HG02642 (cell line): ENCODE measurements at regions not wholly inside any gene's neighbourhood (a gene's known extent, or its start where the extent isn't known, plus 50 kb on each side); places are given as distances from the start of the nearest gene placed in this dataset.

Experiments used
- ATAC-seq: cut with Tn5 transposase; IDR thresholded peaks from one replicate; pipeline ENCODE4 v1.9.1; 2021; ENCODE audit warnings: mild to moderate bottlenecking; ENCODE audit not compliant: unreplicated experiment, poor library complexity

- ATAC-seq = no peak
Observed at GRCh38 chr5:174355208-174355612, 309.7 kb downstream of the NSG2 start.

DNA sequence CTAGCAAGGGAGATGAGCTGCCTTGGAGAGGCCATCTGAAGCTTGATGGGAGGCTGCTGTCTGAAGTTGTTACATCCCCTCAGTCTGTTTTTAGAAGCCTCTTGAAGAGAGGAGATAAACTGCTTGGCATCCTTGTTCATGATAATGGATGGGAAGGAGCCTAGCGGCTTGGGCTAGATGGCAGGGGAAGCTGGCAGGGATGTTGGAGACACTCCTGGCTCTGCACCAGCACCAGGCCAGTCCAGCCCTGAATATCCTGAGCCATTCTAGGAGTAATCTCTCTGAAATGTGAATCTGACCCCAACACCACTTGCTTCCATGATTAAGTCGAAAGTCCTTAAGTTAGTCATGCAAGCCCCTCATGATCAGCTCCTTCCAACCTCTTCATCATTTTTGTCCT, 310.5 kb downstream of the NSG2 start:
- no peak for ATAC-seq

GRCh38 chr5:174356536-174356935, 311.0 kb downstream of the NSG2 start:
- ATAC-seq = no peak

GRCh38 chr5:174358276-174358675, 312.8 kb downstream of the NSG2 start:
- no peak for ATAC-seq

GRCh38 chr5:174359071-174359470, 313.6 kb downstream of the NSG2 start:
- ATAC-seq = no peak

DNA sequence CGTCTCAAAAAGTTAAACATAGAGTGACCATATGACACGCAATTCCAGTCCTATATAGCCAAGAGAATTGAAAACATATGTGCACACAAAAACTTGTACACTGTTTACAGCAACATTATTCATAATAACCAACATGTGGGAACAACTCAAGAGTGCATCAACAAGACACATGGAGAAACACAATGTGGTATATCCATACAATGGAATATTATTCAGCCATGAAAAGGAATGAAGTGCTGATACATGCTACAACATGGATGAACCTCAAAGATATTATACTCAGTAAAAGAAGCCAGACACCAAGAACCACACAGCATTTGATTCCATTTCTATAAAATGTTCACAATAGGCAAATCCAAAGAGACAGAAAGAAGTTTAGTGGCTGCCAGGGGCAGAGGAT, 317.0 kb downstream of the NSG2 start:
- no peak for ATAC-seq

DNA sequence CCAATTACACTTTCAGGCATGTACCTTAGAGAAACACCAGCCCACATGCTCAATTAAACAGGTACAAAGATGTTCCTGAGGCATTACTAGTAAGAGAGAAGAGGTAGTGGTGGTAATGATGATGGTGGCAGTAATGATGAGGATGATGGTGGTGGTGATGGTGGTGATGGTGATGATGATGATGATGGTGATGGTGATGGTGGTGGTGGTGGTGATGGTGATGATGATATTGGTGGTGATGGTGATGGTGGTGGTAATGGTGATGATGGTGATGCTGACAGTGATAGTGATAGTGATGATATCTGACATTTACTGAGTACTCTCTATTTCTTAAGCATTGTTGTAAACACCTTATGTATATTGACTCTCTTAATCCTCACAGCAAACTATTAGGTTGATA, 318.4 kb downstream of the NSG2 start:
- no peak for ATAC-seq

DNA sequence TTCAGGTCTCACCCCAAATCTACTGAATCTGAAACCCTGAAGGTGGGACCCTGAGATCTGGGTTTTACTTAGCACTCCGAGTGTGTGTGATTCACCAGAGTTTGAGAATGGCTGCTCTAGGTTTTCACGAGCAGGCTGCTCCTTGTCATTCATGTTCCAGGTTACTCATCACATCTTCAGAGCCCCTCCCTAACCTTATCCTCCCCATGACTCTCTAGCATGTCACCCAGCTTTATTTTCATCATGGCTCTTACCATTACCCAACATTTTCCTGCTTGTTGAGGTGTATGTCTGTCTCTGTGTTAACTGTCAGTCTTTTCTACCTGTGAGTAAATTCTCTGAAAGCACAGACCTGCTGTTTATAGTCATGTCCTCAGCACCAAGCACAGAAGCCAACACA, 319.2 kb downstream of the NSG2 start:
- no peak for ATAC-seq

GRCh38 chr5:174371600-174372094, 326.1 kb downstream of the NSG2 start:
- no peak for ATAC-seq

- no peak for ATAC-seq
Observed at GRCh38 chr5:174374206-174374605, 328.7 kb downstream of the NSG2 start.

DNA sequence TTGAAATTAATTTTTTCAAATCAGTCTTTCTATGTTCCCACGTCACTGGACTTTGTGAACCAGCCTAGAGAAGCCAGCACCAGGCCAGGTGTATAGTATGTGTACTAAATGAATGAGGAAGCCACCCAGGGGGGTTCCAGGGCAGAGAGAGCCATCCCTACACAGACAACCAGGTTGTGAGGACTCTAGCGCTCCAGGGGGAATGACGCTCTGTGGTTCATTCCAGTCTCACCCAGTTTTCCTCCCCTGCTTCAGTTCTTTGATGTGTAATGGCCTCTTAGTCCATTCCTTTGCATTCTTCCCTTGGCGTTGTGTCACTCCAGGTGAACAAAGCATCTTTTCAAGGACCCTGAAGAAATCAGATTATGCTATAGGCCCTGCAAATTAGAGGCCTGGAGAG, 330.6 kb downstream of the NSG2 start:
- ATAC-seq = no peak

DNA sequence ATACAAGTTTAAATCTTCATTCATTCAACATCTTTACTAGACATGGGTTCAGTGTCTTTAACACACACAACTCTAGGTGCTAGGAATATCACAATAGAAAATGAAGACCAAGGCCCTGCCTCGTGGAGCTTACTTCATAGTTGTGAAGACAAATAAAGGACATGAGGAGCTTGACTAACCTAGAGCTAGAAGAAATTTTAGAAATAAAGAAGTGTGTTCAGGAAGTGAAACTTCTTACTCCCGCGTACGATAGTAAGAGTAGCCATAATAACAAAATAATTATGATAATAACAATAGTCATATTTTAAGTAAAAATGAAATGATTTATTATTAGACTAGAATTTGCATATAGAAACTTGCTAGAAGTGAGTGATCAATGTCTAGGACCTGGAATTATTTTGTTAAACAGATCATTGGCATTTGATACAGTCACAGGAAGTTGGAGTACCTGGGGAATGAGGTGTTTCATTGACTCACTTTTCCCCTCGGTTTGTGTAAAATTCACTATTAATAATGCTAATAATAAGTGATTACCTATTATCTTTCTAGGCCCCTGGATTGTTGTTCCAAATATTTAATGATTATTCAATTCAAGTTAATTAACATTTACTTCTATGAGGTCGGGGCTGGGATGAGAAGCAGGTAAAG, 331.3 kb downstream of the NSG2 start:
- ATAC-seq = no peak

GRCh38 chr5:174378121-174378874, 332.8 kb downstream of the NSG2 start:
- no peak for ATAC-seq

GRCh38 chr5:174380311-174380710, 334.8 kb downstream of the NSG2 start:
- no peak for ATAC-seq

DNA sequence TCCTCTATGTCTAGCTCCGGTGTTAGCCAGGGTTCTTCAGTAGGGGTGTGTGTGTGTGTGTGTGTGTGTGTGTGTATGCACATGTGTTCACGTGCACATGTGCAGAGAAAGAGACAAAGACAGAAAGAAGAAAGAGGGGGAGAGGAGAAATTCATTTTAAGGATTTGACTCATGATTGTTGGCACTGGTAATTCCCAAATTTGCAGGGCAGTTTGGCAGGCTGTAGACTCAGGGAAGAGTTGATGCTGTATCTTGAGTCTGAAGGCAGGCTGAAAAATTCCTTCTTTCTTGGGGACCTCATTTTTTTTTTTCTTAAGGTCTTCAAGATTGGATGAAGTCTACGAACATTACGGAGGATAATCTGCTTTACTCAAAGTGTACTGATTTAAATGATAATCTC, 335.7 kb downstream of the NSG2 start:
- no peak for ATAC-seq

DNA sequence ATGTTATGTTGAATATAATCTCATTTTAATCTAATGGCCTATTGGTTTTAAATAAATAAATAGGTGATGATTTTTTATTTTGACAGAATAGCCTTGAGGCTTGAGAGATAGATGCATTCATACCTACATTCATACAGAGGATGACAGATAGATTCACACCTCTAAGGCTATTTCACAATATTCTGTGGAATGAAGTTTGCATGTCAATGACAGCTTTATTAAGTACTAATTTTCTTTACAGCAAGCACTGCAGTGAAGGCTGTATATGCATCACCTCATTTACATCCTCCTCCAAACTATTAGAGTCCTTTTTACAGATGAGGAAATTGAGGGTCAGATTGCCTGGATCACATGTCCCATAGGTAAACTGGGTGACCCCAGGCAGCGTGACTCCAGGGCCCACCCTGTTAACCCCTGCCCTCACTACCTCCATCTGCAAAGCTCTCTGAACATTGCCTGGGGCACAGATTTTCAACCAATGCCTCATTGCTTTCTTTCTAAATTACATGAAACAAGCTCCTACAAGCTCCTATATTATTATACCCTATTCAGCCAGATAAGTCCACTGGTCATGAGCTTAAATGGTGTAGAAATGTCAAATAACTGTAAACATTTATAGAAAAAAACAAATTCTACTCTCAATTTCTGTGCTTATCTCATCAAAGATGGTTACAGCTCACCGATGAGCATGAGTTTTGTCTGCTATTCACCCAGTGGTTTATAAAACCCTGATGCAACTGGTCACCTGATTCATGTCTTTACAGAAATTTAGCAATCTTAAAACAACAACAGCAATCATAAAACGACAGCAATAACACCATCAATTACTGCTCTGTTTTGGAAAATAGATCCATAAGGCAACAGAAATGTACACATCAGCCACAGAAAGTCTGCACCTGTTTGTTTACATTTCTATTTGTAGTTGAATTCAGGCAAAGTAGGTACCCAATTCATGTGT, 338.0 kb downstream of the NSG2 start:
- no peak for ATAC-seq

DNA sequence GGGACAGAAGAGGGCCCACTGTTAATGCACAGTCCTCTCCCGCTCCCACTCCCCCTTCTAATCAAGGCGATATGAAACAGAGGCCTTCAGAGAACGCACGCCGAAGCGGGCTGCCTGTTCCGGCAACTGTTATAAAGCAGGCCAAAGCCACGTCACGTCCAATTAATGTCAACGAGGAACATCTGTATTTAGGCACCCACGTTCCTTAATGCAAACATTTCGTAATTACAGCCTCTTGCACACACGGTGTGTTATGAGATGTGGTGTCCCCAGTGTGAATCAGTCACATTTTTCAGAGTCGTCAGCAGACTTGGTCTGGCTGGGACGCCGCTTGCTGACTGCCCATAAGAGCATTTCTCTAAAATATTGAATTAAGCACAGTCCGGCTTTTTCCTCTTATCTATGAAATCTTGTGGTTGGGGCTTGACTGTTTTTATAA, 339.0 kb downstream of the NSG2 start:
- no peak for ATAC-seq

DNA sequence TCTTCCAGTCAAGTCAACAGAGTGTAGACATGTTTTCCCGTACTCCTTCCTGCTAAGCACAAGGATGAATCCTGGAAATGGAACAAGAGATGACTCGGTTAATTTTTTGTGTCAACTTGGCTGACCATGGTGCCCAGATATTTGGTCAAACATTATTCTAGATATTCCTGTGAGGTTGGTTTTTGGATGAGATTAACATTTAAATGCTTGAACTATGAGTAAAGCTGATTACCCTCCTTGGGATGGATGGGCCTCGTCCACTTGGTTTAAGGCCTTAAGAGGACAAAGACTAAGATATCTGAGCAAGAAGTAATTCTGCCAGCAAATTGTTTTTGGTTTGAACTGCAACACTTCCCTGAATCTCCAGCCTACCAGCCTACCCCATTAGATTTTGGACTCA, 338.1 kb upstream of the MSX2 start:
- ATAC-seq = no peak

DNA sequence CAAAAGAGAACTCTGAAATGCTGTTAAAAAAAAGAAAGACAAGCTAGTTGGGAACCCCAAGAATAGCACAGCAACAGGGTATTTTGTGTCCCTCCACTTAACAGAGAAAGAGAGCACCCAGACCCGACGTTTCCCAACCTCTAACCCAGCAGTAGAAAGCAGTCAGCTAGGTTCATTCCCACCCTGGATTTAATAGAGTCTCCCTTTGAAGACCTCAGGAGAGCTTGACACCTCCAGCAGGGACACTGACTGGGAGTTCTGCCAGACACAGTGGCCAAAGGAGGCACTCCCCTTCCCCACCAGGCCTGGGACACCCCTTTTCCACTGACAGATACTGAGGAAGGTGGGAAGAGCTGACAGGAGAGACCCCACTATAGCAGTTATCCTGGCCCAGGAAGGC, 337.5 kb upstream of the MSX2 start:
- ATAC-seq = no peak

- ATAC-seq = no peak
Observed at GRCh38 chr5:174387448-174387847, 336.9 kb upstream of the MSX2 start.

- ATAC-seq = no peak
Observed at GRCh38 chr5:174392892-174393291, 331.5 kb upstream of the MSX2 start.
